ENCODE measurements at regions not wholly inside any gene's neighbourhood (a gene's known extent, or its start where the extent isn't known, plus 50 kb on each side); places are given as distances from the start of the nearest gene placed in this dataset.
"Not testable (repeated sequence)": the region's sequence is repeated elsewhere in the genome, so short reads cannot be mapped to it uniquely, and the experiment has no call there.

GRCh38 chr6:115618256-115618655 is 442.4 kb downstream of the FRK start:
- no peak for DNase-seq

GRCh38 chr6:115617031-115617430 is 443.7 kb downstream of the FRK start:
- DNase-seq = no peak

GRCh38 chr6:115613488-115613887 is 447.2 kb downstream of the FRK start:
- DNase-seq = no peak

- no peak for DNase-seq
Measured at GRCh38 chr6:115612796-115613479, 447.8 kb downstream of the FRK start.

- DNase-seq = no peak
Measured at GRCh38 chr6:115612216-115612615, 448.5 kb downstream of the FRK start.

- no peak for DNase-seq
Measured at GRCh38 chr6:115610696-115611095, 450.0 kb downstream of the FRK start.

GRCh38 chr6:115609111-115609510 is 451.6 kb downstream of the FRK start:
- no peak for DNase-seq

- DNase-seq = no peak
Measured at GRCh38 chr6:115602466-115602865, 458.2 kb downstream of the FRK start.

GRCh38 chr6:115601509-115601908 is 459.2 kb downstream of the FRK start:
- DNase-seq = no peak

GRCh38 chr6:115601064-115601463 is 459.6 kb downstream of the FRK start:
- DNase-seq = no peak

GRCh38 chr6:115594891-115595290 is 465.8 kb downstream of the FRK start:
- no peak for DNase-seq

GRCh38 chr6:115592025-115592424 is 468.7 kb downstream of the FRK start:
- DNase-seq = no peak

- not testable (repeated sequence) for DNase-seq
Measured at GRCh38 chr6:115589072-115589471, 471.6 kb downstream of the FRK start.

- no peak for DNase-seq
Measured at GRCh38 chr6:115583290-115583689, 477.4 kb downstream of the FRK start.

GRCh38 chr6:115582386-115582785 is 478.3 kb downstream of the FRK start:
- DNase-seq = no peak

- not testable (repeated sequence) for DNase-seq
Measured at GRCh38 chr6:115579565-115579964, 481.1 kb downstream of the FRK start.

GRCh38 chr6:115577270-115577669 is 483.4 kb downstream of the FRK start:
- no peak for DNase-seq

- no peak for DNase-seq
Measured at GRCh38 chr6:115575285-115575684, 485.4 kb downstream of the FRK start.

GRCh38 chr6:115573861-115574260 is 486.8 kb downstream of the FRK start:
- no peak for DNase-seq

- DNase-seq = no peak
Measured at GRCh38 chr6:115570331-115570730, 490.4 kb downstream of the FRK start.

- no peak for DNase-seq
Measured at GRCh38 chr6:115554060-115554459, 506.6 kb downstream of the FRK start.

- no peak for DNase-seq
Measured at GRCh38 chr6:115551527-115551926, 509.2 kb downstream of the FRK start.

GRCh38 chr6:115545672-115545986 is 515.1 kb downstream of the FRK start:
- DNase-seq = no peak

- DNase-seq = no peak
Measured at GRCh38 chr6:115544765-115545671, 515.7 kb downstream of the FRK start.
